Fibroblast of skin of scalp (primary cell): ENCODE measurements at regions not wholly inside any gene's neighbourhood (a gene's known extent, or its start where the extent isn't known, plus 50 kb on each side); places are given as distances from the start of the nearest gene placed in this dataset.
"Not testable (repeated sequence)": the region's sequence is repeated elsewhere in the genome, so short reads cannot be mapped to it uniquely, and the experiment has no call there.

Experiments
- DNase-seq: peaks from one replicate; pipeline ENCODE4 v3.0.0-alpha.2; 2013

DNA sequence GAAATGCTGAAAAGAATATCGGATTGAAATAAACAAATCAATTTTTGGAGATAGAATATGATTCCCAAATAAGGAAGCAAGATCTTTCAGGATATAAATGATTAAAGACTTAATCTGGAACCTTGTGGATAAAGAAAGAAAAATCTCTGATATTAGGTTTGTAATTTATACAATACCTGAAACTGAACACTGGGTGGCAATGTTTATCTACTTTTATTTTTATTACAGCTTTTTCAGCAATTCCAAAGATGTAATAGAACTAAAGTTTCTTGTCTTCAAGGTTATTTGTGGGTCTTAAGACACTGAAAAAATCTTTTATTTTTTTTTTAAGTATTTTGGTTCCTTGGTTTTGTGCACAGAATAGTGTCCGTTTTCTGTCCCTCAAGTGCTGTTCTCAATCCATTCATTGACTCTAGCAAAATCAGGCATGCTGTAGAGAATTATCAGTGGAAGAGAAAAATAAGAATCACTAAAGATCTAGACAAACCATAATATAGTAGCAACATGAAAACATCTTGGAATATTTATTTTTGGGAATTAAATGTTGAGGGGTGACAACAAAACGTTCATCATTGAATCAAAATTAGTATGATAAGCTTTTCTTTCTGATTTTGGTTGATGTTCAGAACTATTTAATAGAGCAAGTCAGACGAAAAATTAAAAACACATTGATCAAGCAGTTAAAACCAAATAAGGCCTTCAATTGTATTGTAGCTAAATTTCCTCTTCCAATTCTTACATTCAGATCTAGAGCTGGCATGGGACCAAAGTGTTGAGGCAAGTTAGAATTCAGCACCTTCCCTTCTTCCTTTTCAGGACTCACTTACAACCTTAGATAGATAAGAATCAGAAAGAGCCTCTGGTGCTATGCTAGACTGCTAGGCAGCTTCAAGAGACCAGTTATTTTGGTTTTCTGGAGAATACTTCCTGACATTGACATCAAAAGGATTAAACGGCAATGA, 704.4 kb upstream of the PCDH20 start:
- peak; percentile 6 for DNase-seq

DNA sequence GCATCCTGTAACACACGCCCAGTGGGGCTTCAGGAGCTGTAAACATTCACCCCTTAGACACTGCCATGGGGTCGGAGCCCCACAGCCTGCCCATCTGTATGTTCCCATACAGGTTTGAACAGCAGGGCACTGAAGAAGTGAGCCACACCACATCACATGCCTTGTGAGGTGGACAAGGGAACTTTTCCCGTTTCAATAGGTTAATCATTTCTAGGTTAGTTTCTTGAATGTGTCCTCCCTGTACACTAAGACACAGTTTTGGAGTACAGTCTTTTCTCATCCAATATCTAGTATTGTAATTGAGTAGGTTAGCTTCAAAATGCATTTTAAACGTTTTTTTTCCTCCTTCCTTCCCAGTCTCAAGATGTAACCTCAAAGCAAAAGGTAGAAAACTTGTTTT, 700.2 kb upstream of the PCDH20 start:
- no peak for DNase-seq

DNA sequence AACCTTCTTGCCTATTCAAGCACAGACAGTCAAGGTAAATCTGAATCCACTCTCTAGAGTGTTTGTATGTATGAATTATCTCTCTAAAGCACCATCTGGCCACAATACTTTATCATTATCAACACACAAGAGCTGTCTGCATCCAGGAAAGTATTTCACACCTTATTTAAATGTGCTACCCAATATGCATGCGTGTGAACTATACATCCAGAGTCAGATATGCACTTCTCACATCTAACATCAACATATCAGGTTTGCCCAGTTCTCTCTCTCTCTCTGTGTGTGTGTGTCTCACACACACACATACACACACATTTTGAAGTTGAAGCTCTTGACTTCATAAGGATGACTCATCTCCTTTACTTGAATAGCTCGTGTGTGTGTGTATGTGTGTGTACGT, 697.5 kb upstream of the PCDH20 start:
- DNase-seq, result no peak

DNA sequence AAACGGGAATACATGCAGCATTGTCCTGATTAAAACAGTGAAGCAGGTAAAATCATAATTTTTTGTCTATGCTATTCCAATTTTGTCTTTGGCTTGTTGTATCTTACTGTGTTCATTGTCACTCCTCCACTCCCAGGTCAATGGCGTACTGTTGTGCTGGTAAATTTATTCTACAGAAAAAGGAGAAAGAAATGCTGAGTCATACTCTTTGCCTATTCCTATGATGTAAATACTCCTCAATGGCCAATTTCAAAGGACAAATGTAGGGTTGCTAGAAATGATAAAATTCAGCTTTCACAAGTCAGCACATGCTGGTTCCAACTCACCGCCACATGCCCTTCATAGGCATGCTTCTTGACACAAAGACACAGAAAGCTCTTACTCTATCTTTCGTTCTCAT, 694.4 kb upstream of the PCDH20 start:
- DNase-seq, result no peak

- DNase-seq, result not testable (repeated sequence)
Observed at GRCh38 chr13:62104136-62104535, 688.5 kb upstream of the PCDH20 start.

GRCh38 chr13:62096652-62097051, 681.0 kb upstream of the PCDH20 start:
- no peak for DNase-seq

GRCh38 chr13:62094932-62095331, 679.3 kb upstream of the PCDH20 start:
- no peak for DNase-seq

DNA sequence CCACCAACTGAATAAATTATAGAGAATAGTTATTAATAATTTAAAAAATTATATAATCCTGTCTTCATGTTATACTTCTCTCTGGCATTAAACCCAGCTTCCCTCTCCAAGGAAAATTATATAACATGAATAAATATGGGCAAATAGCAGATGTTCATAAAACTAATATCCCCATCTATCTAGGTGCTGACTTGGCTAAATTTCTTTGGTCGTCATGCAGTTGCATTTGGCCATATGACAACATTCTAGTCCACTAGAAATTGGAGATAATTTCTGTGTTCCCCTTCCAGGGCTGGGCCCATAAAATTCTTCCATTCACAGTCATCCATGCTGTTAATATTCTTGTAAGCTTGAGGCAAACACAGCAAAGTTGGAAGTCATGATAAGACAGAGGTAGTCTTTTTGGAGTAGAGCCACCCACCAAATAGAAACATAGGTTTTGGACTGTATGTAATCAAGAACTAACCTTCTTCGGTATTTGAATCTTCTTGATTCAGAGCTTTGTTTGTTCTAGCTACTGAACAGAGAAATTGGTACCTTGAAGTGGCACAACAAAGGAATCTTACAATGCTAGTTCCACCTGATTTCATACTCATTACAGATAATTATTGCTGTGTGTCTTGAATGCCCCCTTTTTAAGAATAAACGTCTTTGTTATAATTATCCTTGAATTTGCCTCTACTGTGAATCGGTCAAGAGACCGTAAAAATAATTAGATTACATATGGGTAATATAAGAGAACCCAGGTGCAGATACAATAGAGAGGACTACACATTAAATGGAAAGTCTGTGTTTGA, 678.5 kb upstream of the PCDH20 start:
- no peak for DNase-seq

GRCh38 chr13:62092949-62093348, 677.3 kb upstream of the PCDH20 start:
- DNase-seq, result no peak

GRCh38 chr13:62092536-62092935, 676.9 kb upstream of the PCDH20 start:
- no peak for DNase-seq

- no peak for DNase-seq
Observed at GRCh38 chr13:62088165-62088564, 672.5 kb upstream of the PCDH20 start.

- no peak for DNase-seq
Observed at GRCh38 chr13:62087124-62087523, 671.5 kb upstream of the PCDH20 start.

GRCh38 chr13:62085337-62086229, 669.9 kb upstream of the PCDH20 start:
- DNase-seq, result no peak

- no peak for DNase-seq
Observed at GRCh38 chr13:62084728-62085127, 669.1 kb upstream of the PCDH20 start.

- no peak for DNase-seq
Observed at GRCh38 chr13:62067821-62068220, 652.2 kb upstream of the PCDH20 start.

DNA sequence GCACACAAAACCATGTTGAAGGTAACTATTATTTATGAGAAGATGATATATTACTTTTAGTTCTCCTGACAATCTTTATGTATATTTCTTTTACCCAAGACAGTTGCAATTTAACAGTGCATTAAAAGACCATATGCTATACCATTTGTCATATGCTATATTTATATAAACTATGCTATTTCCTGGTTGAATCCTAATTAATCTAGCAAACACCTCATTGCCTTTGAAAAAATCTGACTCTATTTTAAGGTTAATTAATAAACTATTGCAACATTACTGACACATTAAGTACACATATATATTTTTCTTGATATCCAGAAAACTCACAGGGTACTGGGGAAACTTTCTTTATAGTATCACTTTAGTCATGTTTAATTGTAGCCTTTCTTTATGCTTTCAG, 649.4 kb upstream of the PCDH20 start:
- DNase-seq, result no peak

- DNase-seq, result no peak
Observed at GRCh38 chr13:62061751-62062150, 646.1 kb upstream of the PCDH20 start.

- no peak for DNase-seq
Observed at GRCh38 chr13:62060570-62060969, 644.9 kb upstream of the PCDH20 start.

- DNase-seq, result no peak
Observed at GRCh38 chr13:62057286-62057685, 641.6 kb upstream of the PCDH20 start.

DNA sequence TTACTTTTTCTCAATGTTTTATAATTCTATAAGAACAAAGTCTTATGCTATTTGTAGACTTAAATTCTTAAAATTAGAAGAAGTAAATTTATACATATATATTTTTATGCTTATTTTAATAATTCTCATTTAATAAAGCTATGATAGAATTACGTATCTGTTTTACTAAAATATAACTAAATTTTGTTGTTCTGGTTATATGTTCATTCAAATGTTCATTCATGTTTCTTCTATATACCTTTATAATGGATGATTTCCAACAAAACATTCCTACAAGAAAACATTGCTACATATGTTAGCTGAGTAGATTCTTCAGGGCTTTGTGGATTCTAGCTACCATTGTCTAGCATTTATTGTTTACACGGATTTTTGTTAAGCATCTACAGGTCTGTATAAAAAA, 634.3 kb upstream of the PCDH20 start:
- no peak for DNase-seq

- no peak for DNase-seq
Observed at GRCh38 chr13:62046512-62046911, 630.9 kb upstream of the PCDH20 start.

DNA sequence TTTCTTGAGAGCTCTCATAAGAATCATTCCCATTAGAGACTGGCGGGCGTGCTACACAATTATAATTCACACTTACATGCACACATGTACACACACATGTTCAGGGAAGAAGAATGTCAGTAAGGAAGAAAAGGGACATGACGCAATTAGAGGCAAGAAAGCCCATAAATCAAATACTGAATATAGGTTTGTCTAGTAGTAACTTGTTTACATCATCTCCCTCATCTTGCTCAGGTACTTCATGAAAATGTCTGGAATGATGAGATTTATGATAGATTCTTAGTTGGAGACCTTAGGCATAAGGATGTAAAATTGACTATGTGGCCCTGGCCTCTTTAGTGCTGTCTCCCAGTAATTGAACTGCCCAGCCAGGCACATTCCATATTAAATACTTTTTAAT, 628.0 kb upstream of the PCDH20 start:
- no peak for DNase-seq

DNA sequence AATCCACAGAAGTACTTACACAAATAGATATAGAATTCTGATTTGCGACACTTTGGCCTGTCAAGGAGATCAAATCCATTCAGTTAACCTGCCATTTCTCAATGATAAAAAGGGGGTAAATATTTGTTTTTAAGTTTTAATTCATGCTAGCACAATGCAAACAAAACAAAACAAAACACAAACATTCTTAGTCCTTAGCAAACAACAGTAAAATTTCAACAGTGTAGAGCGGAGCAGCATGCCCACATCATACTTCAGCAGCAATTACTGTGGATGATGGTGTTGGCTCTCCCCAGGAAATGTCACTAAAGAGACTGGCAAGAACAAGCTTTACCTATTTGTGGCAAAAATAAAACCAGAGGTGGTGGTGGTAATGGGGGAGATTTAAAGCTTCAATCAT, 625.2 kb upstream of the PCDH20 start:
- no peak for DNase-seq
